Epithelial cell of proximal tubule (primary cell): ENCODE measurements at regions not wholly inside any gene's neighbourhood (a gene's known extent, or its start where the extent isn't known, plus 50 kb on each side); places are given as distances from the start of the nearest gene placed in this dataset.

Source experiments
- DNase-seq: peaks from one replicate; pipeline ENCODE4 v3.0.0-alpha.2; 2011; ENCODE audit warnings: low read depth
- H3K4me3 ChIP-seq: 2 replicates; pipeline ENCODE4 v1.5.1; 2011; ENCODE audit warnings: low read depth, mild to moderate bottlenecking, low read length
- CTCF ChIP-seq: conservative IDR thresholded peaks from 2 replicates; pipeline ENCODE4 v1.5.1; 2012; ENCODE audit warnings: low read depth, mild to moderate bottlenecking, low read length

GRCh38 chr13:83178008-83178407 is 704.3 kb downstream of the SLITRK1 start:
- TF ChIP-seq CTCF = no peak
- DNase-seq = no peak
- no peak overlapping the region for H3K4me3 ChIP-seq

- no peak overlapping the region for H3K4me3 ChIP-seq
- TF ChIP-seq CTCF = no peak
- no peak for DNase-seq
Measured at GRCh38 chr13:83168590-83168989, 713.7 kb downstream of the SLITRK1 start.

GRCh38 chr13:83167203-83167602 is 715.1 kb downstream of the SLITRK1 start:
- no peak for DNase-seq
- no peak for TF ChIP-seq CTCF
- no peak overlapping the region for H3K4me3 ChIP-seq

- no peak for DNase-seq
- no peak for TF ChIP-seq CTCF
- no peak overlapping the region for H3K4me3 ChIP-seq
Measured at GRCh38 chr13:83166550-83166949, 715.7 kb downstream of the SLITRK1 start.

GRCh38 chr13:83162493-83162892 is 719.8 kb downstream of the SLITRK1 start:
- no peak overlapping the region for H3K4me3 ChIP-seq
- no peak for TF ChIP-seq CTCF
- no peak for DNase-seq

- TF ChIP-seq CTCF = no peak
- H3K4me3 ChIP-seq = no peak overlapping the region
- DNase-seq = no peak
Measured at GRCh38 chr13:83153848-83154247, 728.4 kb downstream of the SLITRK1 start.

GRCh38 chr13:83151308-83151660 is 731.0 kb downstream of the SLITRK1 start:
- no peak overlapping the region for H3K4me3 ChIP-seq
- no peak for DNase-seq
- no peak for TF ChIP-seq CTCF
